ENCODE measurements at regions not wholly inside any gene's neighbourhood (a gene's known extent, or its start where the extent isn't known, plus 50 kb on each side); places are given as distances from the start of the nearest gene placed in this dataset.

DNA sequence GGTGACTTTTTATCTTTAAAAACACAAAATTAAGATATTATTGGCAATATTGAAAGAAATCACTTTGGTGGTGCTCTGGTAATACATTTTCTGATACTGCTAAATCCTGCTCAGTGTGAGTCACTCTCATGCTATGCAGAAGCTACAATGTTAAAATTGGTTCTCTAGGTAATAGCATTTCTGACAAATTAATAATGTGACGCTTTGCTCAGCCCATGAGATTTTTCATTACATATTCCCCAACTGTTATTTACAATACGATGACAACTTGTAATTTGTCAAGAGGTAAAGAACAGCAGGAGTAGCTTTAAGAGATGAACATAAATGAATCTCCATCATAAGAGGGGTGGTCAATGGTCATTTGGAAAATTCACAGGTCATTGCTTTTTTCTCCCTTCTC is 573.6 kb downstream of the TMEM182 start:
- Histone ChIP-seq H3K4me1 (replicated peaks in 1 of 2) (no peaks in the 10 kb centered on the region), H3K36me3 (replicated peaks in 1 of 2) (no peaks in the 10 kb centered on the region), H3K4me3 (no peak overlapping the region), H3K27me3 (no peaks in the 10 kb centered on the region), H3K27ac (no peak overlapping the region), H3K9me3 (replicated peaks in 1 of 3) (no peaks in the 10 kb centered on the region)
- intact Hi-C loops (cut with DNase I): no loop called here
- DNase-seq: no peak
- TF ChIP-seq, protein P1, sequence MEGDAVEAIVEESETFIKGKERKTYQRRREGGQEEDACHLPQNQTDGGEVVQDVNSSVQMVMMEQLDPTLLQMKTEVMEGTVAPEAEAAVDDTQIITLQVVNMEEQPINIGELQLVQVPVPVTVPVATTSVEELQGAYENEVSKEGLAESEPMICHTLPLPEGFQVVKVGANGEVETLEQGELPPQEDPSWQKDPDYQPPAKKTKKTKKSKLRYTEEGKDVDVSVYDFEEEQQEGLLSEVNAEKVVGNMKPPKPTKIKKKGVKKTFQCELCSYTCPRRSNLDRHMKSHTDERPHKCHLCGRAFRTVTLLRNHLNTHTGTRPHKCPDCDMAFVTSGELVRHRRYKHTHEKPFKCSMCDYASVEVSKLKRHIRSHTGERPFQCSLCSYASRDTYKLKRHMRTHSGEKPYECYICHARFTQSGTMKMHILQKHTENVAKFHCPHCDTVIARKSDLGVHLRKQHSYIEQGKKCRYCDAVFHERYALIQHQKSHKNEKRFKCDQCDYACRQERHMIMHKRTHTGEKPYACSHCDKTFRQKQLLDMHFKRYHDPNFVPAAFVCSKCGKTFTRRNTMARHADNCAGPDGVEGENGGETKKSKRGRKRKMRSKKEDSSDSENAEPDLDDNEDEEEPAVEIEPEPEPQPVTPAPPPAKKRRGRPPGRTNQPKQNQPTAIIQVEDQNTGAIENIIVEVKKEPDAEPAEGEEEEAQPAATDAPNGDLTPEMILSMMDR (IDR thresholded peaks at IDR 0.05): no peak
- no peak for TF ChIP-seq POLR2A (IDR thresholded peaks at IDR 0.05)
- WGBS, 4 donors: 62 to 79% (median 78%) methylated on average over 2 of the region's 2 CpGs

DNA sequence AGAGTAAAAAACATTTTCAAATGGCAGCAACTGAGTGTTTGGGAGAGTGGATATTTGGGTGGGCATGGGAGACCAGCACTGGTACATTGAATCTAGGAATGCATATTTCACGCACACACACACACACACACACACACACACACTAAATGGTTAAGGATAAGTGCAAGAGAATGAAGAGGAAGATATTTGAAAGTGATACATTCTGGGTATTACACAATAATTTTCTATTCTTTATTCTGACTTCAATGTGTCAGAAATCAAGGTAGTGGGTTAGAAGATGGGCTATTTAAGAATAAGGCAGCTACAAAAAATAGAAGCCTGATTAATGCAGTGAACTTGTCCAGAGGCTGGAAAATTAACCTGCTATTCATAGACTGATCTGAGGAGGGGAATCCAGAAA is 577.0 kb downstream of the TMEM182 start:
- Histone ChIP-seq H3K9me3 (replicated peaks in 1 of 3) (no peaks in the 10 kb centered on the region), H3K36me3 (replicated peaks in 1 of 2) (no peaks in the 10 kb centered on the region), H3K27me3 (no peaks in the 10 kb centered on the region), H3K4me1 (replicated peaks in 1 of 2) (no peaks in the 10 kb centered on the region), H3K27ac (no peak overlapping the region), H3K4me3 (no peak overlapping the region)
- no peak for TF ChIP-seq POLR2A (IDR thresholded peaks at IDR 0.05)
- TF ChIP-seq, protein P1 (IDR thresholded peaks at IDR 0.05): no peak
- DNase-seq: no peak
- WGBS, 4 donors: 59 to 83% (median 71%) methylated on average over 1 of the region's 1 CpG
- intact Hi-C loops (cut with DNase I): no loop called here

DNA sequence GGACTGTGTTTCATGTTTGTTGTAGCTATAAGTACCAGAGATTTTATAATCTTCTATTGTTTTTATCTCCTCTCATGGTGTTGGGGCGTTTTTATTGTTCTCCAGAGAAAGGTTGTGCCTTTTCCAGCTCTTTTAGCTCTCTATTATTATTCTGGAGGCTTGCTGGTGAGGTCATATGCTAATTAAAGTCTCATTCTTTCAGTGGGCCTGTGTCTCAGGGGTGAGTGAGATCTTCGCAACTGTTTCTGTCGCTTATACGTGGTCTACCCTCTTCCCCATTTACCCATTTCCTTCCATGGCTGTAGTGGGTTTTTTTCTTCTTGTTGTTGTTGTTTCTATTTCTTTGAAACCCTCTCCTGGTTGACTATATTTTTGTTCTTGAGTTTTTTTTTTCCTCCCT is 584.9 kb downstream of the TMEM182 start:
- no peaks in the 10 kb centered on the region for H3K36me3 ChIP-seq (replicated peaks in 1 of 2)
- no peak overlapping the region for H3K27ac ChIP-seq
- no peaks in the 10 kb centered on the region for H3K27me3 ChIP-seq
- intact Hi-C loops (cut with DNase I): no loop called here
- TF ChIP-seq, protein P1 (IDR thresholded peaks at IDR 0.05): no peak
- TF ChIP-seq POLR2A (IDR thresholded peaks at IDR 0.05): no peak
- H3K4me3 ChIP-seq: no peak overlapping the region
- peaks cover 0 to 4% (median 0%) of the 10 kb centered on the region in 3 donors for H3K9me3 ChIP-seq (replicated peaks in 1 of 3)
- no peaks in the 10 kb centered on the region for H3K4me1 ChIP-seq (replicated peaks in 1 of 2)
- 62 to 67% (median 66%) methylated on average over 4 of the region's 4 CpGs for WGBS, 4 donors
- DNase-seq: no peak

DNA sequence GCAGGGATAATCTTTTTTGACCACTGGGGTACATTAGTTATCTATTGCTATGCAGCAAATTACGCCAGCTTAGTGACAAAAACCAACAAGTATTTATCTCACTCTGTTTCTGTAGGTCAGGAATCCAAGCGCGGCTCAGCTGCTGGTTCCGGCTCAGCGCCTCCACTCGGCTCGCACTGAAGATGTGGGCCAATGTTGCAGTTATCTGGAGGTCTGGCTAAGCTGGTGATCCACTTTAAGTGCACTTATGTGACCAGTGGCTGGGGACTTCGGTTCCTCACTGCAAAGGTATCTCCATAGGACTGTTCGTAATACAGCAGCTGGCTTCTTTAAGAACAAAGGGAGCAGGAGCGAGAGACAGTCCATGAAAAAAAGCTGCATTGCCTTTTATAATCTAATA is 591.9 kb downstream of the TMEM182 start:
- WGBS, 4 donors: 60 to 73% (median 67%) methylated on average over 10 of the region's 10 CpGs
- intact Hi-C loops (cut with DNase I): no loop called here
- DNase-seq: no peak

More for the DNA sequence above, 591.9 kb downstream of the TMEM182 start:
- TF ChIP-seq, protein P1 (IDR thresholded peaks at IDR 0.05): no peak
- no peak for TF ChIP-seq POLR2A (IDR thresholded peaks at IDR 0.05)
- Histone ChIP-seq H3K27ac (no peak overlapping the region), H3K4me1 (replicated peaks in 1 of 2) (no peaks in the 10 kb centered on the region), H3K4me3 (no peak overlapping the region), H3K36me3 (replicated peaks in 1 of 2) (no peaks in the 10 kb centered on the region), H3K9me3 (replicated peaks in 1 of 3) (peaks cover 0 to 4% (median 0%) of the 10 kb centered on the region in 3 donors), H3K27me3 (no peaks in the 10 kb centered on the region)

Measured in adrenal gland (tissue), 9 donors.